ENCODE measurements at regions not wholly inside any gene's neighbourhood (a gene's known extent, or its start where the extent isn't known, plus 50 kb on each side); places are given as distances from the start of the nearest gene placed in this dataset.

- no peak overlapping the region for H3K4me3 ChIP-seq (replicated peaks in 1 of 3; ENCODE audit: low read depth in 2 of 3, low read length in 3 of 3)
- H3K79me2 ChIP-seq (ENCODE audit: insufficient read depth, low read length), result no peaks in the 10 kb centered on the region
- 94% methylated on average over 18 of the region's 20 CpGs for WGBS (ENCODE audit: insufficient coverage)
- no peak overlapping the region for H3K4me2 ChIP-seq (replicated peaks; ENCODE audit: extremely low read depth, low read length, poor library complexity, severe bottlenecking)
- intact Hi-C loops (cut with micrococcal nuclease), result no loop called here
- H3K9ac ChIP-seq (ENCODE audit: insufficient read depth, low read length, poor library complexity, severe bottlenecking), result no peak overlapping the region
- peaks cover 0 to 16% of the 10 kb centered on the region in 2 donors for H3K9me3 ChIP-seq (replicated peaks in 1 of 2; ENCODE audit: control insufficient read depth in 1 of 2, insufficient read depth in 1 of 2, low read length in 2 of 2)
- Mint-ChIP-seq H3K36me3 (no peaks in the 10 kb centered on the region), H3K27ac (peak overlapping the region in 1 of 7 donors; percentile 57), H3K4me3 (no peak overlapping the region), H3K9me3 (peaks cover 7 to 18% (median 11%) of the 10 kb centered on the region in 7 donors), H3K4me1 (peaks cover 8% of the 10 kb centered on the region), H3K27me3 (ENCODE audit: low read depth in 3 of 3) (peaks cover 0 to 1% (median 0%) of the 10 kb centered on the region in 3 donors)
- TF ChIP-seq CTCF (IDR thresholded peaks at IDR 0.05), result no peak
- no peaks in the 10 kb centered on the region for H3K36me3 ChIP-seq (replicated peaks in 1 of 2; ENCODE audit: control insufficient read depth in 1 of 2, insufficient read depth in 2 of 2, low read length in 2 of 2)
- DNase-seq, result no peak
- H4K20me1 ChIP-seq (ENCODE audit: insufficient read depth, low read length), result no peaks in the 10 kb centered on the region
- no peak overlapping the region for H2AFZ ChIP-seq (ENCODE audit: insufficient read depth, low read depth, low read length, poor library complexity, severe bottlenecking)
- H3K4me1 ChIP-seq (ENCODE audit: control insufficient read depth in 1 of 2, insufficient read depth in 2 of 2, low read length in 2 of 2), result peaks cover 0 to under 1% of the 10 kb centered on the region in 2 donors
- no peak overlapping the region for H3K27ac ChIP-seq (ENCODE audit: low read depth in 1 of 2, low read length in 2 of 2)
- H3K27me3 ChIP-seq (ENCODE audit: control insufficient read depth in 2 of 2, insufficient read depth in 2 of 2, low read length in 2 of 2), result no peaks in the 10 kb centered on the region
Observed at GRCh38 chr2:239594772-239595608, 194.2 kb upstream of the HDAC4 start.

- H3K27me3 ChIP-seq (ENCODE audit: control insufficient read depth in 2 of 2, insufficient read depth in 2 of 2, low read length in 2 of 2), result no peaks in the 10 kb centered on the region
- H3K4me3 ChIP-seq (replicated peaks in 1 of 3; ENCODE audit: low read depth in 2 of 3, low read length in 3 of 3), result no peak overlapping the region
- no peaks in the 10 kb centered on the region for H4K20me1 ChIP-seq (ENCODE audit: insufficient read depth, low read length)
- no peak for TF ChIP-seq CTCF (IDR thresholded peaks at IDR 0.05)
- H3K9ac ChIP-seq (ENCODE audit: insufficient read depth, low read length, poor library complexity, severe bottlenecking), result no peak overlapping the region
- H2AFZ ChIP-seq (ENCODE audit: insufficient read depth, low read depth, low read length, poor library complexity, severe bottlenecking), result no peak overlapping the region
- Mint-ChIP-seq H3K36me3 (peaks cover 0 to 2% of the 10 kb centered on the region in 2 donors), H3K27me3 (ENCODE audit: low read depth in 3 of 3) (peaks cover 0 to 1% (median 0%) of the 10 kb centered on the region in 3 donors), H3K27ac (no peak overlapping the region), H3K4me3 (no peak overlapping the region), H3K9me3 (peaks cover 7 to 18% (median 11%) of the 10 kb centered on the region in 7 donors), H3K4me1 (peaks cover 10% of the 10 kb centered on the region)
- no peak overlapping the region for H3K27ac ChIP-seq (ENCODE audit: low read depth in 1 of 2, low read length in 2 of 2)
- peaks cover 8% of the 10 kb centered on the region in 2 donors for H3K4me1 ChIP-seq (ENCODE audit: control insufficient read depth in 1 of 2, insufficient read depth in 2 of 2, low read length in 2 of 2)
- 97% methylated on average over 17 of the region's 17 CpGs for WGBS (ENCODE audit: insufficient coverage)
- no peaks in the 10 kb centered on the region for H3K36me3 ChIP-seq (replicated peaks in 1 of 2; ENCODE audit: control insufficient read depth in 1 of 2, insufficient read depth in 2 of 2, low read length in 2 of 2)
- DNase-seq, result no peak
- intact Hi-C loops (cut with micrococcal nuclease), result no loop called here
- no peaks in the 10 kb centered on the region for H3K79me2 ChIP-seq (ENCODE audit: insufficient read depth, low read length)
- H3K9me3 ChIP-seq (replicated peaks in 1 of 2; ENCODE audit: control insufficient read depth in 1 of 2, insufficient read depth in 1 of 2, low read length in 2 of 2), result peaks cover 0 to 16% of the 10 kb centered on the region in 2 donors
- no peak overlapping the region for H3K4me2 ChIP-seq (replicated peaks; ENCODE audit: extremely low read depth, low read length, poor library complexity, severe bottlenecking)
Observed at GRCh38 chr2:239594019-239594771, 193.4 kb upstream of the HDAC4 start.
